Lung (tissue), 11 donors: ENCODE measurements at regions not wholly inside any gene's neighbourhood (a gene's known extent, or its start where the extent isn't known, plus 50 kb on each side); places are given as distances from the start of the nearest gene placed in this dataset.

Experiments
- ATAC-seq: fragments of 200-7000 bp; cut with Tn5 transposase; one replicate; pipeline ENCODE4 v1.9.1; 2020; ENCODE audit warnings: moderate number of reproducible peaks; ENCODE audit not compliant: insufficient read depth, low FRiP score
- DNase-seq, 3 donors: peaks; one replicate each; pipeline ENCODE4 v3.0.0-alpha.2; 2013 to 2017
- H3K27ac ChIP-seq, 2 donors: one replicate each; pipeline ENCODE4 v1.5.1; 2013; ENCODE audit warnings: mild to moderate bottlenecking in 2 of 2, moderate library complexity in 2 of 2, control low read depth in 1 of 2, inconsistent platforms in 1 of 2, low read depth in 1 of 2, low read length in 1 of 2
- H3K27me3 ChIP-seq, 3 donors: one replicate each; pipeline ENCODE4 v1.5.1; 2013; ENCODE audit warnings: low read length in 2 of 3; ENCODE audit not compliant: control insufficient read depth in 3 of 3, insufficient read depth in 3 of 3
- H3K36me3 ChIP-seq, 4 donors: one replicate each; pipeline ENCODE4 v1.5.1; 2013; ENCODE audit warnings: low read length in 4 of 4, mild to moderate bottlenecking in 1 of 4, moderate library complexity in 1 of 4; ENCODE audit not compliant: control insufficient read depth in 4 of 4, insufficient read depth in 4 of 4
- H3K4me1 ChIP-seq, 5 donors: one replicate each; pipeline ENCODE4 v1.5.1; 2013; ENCODE audit warnings: low read length in 5 of 5, mild to moderate bottlenecking in 2 of 5, moderate library complexity in 1 of 5; ENCODE audit not compliant: control insufficient read depth in 5 of 5, insufficient read depth in 5 of 5
- H3K4me3 ChIP-seq: one replicate; pipeline ENCODE4 v1.5.1; 2013; ENCODE audit warnings: mild to moderate bottlenecking, control low read depth, moderate library complexity
- H3K9ac ChIP-seq, 2 donors: one replicate each; pipeline ENCODE4 v1.5.1; 2013; ENCODE audit warnings: low read length in 2 of 2, control low read depth in 1 of 2; ENCODE audit not compliant: insufficient read depth in 1 of 2
- H3K9me3 ChIP-seq, 4 donors: one replicate each; pipeline ENCODE4 v1.5.1; 2013; ENCODE audit warnings: low read length in 3 of 4, mild to moderate bottlenecking in 1 of 4, moderate library complexity in 1 of 4; ENCODE audit not compliant: control insufficient read depth in 4 of 4, insufficient read depth in 3 of 4
- WGBS, 2 donors: extraction: QIAGEN DNeasy Blood & Tissue Kit; methylation state at CpG; one replicate each; pipeline ENCODE4 v1.1.7; 2013; 5-methylcytosine and 5-hydroxymethylcytosine counted together
- TF ChIP-seq, protein P1 (sequence below): IDR thresholded peaks from 2 replicates; pipeline ENCODE4 v1.5.1; 2012; ENCODE audit warnings: mild to moderate bottlenecking; ENCODE audit errors: control extremely low read depth, extremely low read depth
- donor health status: control.
- donor health status: control.
- donor health status: Bipolar disorder and iron deficiency.
- donor health status: healthy.
- donor health status: DM: yes; HTN: yes; CAD: no.

DNA sequence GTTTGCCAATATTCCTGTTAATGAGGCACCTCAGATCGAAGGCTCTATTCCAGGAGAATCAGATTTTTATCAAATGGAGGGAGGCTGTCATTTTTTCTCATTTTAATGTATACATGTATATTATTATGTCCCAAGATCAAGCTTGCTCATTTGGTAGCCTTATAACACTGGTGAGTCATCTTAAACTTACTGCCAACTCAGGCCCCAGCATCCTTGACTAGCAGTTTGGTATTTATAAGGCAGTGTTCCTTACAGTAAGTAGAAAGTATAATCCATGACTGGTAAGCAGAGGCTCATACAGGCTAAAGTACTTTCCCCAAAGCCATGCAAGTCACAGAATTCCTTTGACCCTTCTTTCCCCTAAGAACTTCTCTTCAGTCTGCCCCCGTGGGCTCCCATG lies 90.7 kb upstream of the NR3C1 start:
- Histone ChIP-seq H3K9me3 (peaks cover 0 to 2% (median 0%) of the 10 kb centered on the region in 4 donors), H3K27ac (no peak overlapping the region), H3K4me1 (peaks cover 0 to 17% (median 14%) of the 10 kb centered on the region in 5 donors), H3K36me3 (no peaks in the 10 kb centered on the region), H3K4me3 (no peak overlapping the region), H3K27me3 (no peaks in the 10 kb centered on the region), H3K9ac (no peak overlapping the region)
- ATAC-seq, result no peak
- TF ChIP-seq, protein P1, sequence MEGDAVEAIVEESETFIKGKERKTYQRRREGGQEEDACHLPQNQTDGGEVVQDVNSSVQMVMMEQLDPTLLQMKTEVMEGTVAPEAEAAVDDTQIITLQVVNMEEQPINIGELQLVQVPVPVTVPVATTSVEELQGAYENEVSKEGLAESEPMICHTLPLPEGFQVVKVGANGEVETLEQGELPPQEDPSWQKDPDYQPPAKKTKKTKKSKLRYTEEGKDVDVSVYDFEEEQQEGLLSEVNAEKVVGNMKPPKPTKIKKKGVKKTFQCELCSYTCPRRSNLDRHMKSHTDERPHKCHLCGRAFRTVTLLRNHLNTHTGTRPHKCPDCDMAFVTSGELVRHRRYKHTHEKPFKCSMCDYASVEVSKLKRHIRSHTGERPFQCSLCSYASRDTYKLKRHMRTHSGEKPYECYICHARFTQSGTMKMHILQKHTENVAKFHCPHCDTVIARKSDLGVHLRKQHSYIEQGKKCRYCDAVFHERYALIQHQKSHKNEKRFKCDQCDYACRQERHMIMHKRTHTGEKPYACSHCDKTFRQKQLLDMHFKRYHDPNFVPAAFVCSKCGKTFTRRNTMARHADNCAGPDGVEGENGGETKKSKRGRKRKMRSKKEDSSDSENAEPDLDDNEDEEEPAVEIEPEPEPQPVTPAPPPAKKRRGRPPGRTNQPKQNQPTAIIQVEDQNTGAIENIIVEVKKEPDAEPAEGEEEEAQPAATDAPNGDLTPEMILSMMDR, result no peak
- 88 to 89% methylated on average over 2 of the region's 2 CpGs for WGBS, 2 donors
- DNase-seq, result no peak

DNA sequence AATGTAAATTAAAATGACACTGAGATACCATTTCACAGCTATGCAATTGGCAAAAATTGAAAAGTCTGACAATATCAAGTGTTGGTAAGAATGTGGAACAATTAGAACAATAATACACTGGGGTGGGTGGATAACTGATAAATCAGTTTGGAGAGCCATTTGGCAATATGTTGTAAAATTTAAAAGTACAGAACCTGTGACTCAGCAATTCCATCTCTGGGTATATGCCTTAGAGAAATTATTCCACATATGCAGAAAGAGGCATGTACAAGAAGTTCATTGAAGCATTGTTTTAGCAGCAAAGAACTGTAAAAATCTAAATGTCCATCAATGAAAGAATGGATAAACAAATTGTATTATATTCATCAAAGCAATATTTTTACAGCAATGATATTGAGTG lies 89.3 kb upstream of the NR3C1 start:
- TF ChIP-seq, protein P1, result no peak
- Histone ChIP-seq H3K9ac (no peak overlapping the region), H3K36me3 (no peaks in the 10 kb centered on the region), H3K4me1 (peaks cover 0 to 17% (median 14%) of the 10 kb centered on the region in 5 donors), H3K4me3 (no peak overlapping the region), H3K27me3 (no peaks in the 10 kb centered on the region), H3K27ac (no peak overlapping the region), H3K9me3 (peaks cover 0 to 2% (median 0%) of the 10 kb centered on the region in 4 donors)
- ATAC-seq (no peak), DNase-seq (no peak)

DNA sequence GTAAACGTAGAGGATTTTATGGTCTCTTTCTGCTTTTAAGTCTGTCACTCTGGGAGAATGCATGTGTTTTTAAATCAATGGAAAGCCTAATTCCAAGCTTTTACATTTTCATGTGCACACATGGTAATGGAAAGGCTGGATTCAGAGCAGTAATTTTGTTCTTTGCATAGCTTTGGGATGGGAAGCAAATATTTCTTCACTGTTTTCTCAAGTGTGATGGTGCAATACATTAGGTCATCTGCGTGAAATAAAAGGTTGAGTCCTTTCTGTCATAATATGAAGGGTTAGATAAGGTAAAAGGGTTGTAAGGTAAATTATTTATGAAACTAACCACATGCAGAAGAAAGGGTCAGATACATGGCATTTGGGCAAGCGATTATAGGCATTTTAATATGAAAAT lies 88.2 kb upstream of the NR3C1 start:
- no peak for DNase-seq
- no peak overlapping the region for H3K9ac ChIP-seq
- H3K27ac ChIP-seq, result no peak overlapping the region
- WGBS, 2 donors, result 70 to 75% methylated on average over 3 of the region's 3 CpGs
- H3K4me1 ChIP-seq, result peaks cover 0 to 17% (median 14%) of the 10 kb centered on the region in 5 donors
- TF ChIP-seq, protein P1, result no peak
- no peak overlapping the region for H3K4me3 ChIP-seq
- H3K9me3 ChIP-seq, result peaks cover 0 to 2% (median 0%) of the 10 kb centered on the region in 4 donors
- H3K27me3 ChIP-seq, result no peaks in the 10 kb centered on the region
- H3K36me3 ChIP-seq, result no peaks in the 10 kb centered on the region
- ATAC-seq, result no peak

DNA sequence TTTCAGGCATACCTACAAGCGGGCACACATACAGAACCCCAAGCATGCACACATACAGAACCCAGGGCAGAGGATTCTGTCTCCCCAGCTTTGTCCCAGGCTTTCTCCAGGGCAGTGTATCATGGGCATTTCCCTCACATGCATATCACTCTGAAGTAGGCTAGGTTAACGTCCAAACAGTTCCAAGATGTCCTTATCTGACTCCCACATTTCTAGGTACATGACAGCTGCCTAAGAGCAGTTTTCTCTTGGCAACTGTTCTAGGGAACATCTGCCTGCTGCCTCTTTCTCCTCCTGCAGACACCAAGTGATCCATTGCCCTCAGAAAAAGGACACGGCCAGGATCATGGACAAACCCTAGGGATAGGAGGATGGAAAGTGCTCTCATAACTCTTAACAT lies 84.9 kb upstream of the NR3C1 start:
- H3K27ac ChIP-seq, result no peak overlapping the region
- 80 to 94% methylated on average over 3 of the region's 3 CpGs for WGBS, 2 donors
- H3K9ac ChIP-seq, result no peak overlapping the region
- ATAC-seq (no peak), DNase-seq (no peak)
- no peaks in the 10 kb centered on the region for H3K27me3 ChIP-seq
- H3K4me3 ChIP-seq, result no peak overlapping the region
- TF ChIP-seq, protein P1, result no peak
- peaks cover 0 to 9% (median 3%) of the 10 kb centered on the region in 5 donors for H3K4me1 ChIP-seq
- no peaks in the 10 kb centered on the region for H3K36me3 ChIP-seq
- peaks cover 0 to 2% (median 0%) of the 10 kb centered on the region in 4 donors for H3K9me3 ChIP-seq
